ENCODE measurements at regions not wholly inside any gene's neighbourhood (a gene's known extent, or its start where the extent isn't known, plus 50 kb on each side); places are given as distances from the start of the nearest gene placed in this dataset.

GRCh38 chr18:60646725-60647124 lies 274.1 kb upstream of the MC4R start:
- Histone ChIP-seq H3K27ac (ENCODE audit: extremely low read depth, low read depth, low read length) (no peak overlapping the region), H3K36me3 (ENCODE audit: control insufficient read depth, insufficient read depth, low read length) (no peaks in the 10 kb centered on the region), H3K27me3 (ENCODE audit: control insufficient read depth in 2 of 2, insufficient read depth in 2 of 2, low read length in 2 of 2) (no peaks in the 10 kb centered on the region), H2AFZ (ENCODE audit: low read depth, low read length) (no peak overlapping the region), H3K9me3 (replicated peaks; ENCODE audit: control insufficient read depth, insufficient read depth, low read depth, low read length) (no peaks in the 10 kb centered on the region), H3K79me2 (ENCODE audit: control insufficient read depth, insufficient read depth, low read length) (no peaks in the 10 kb centered on the region), H3K4me3 (no peak overlapping the region), H3K4me2 (ENCODE audit: insufficient read depth, low read length) (no peak overlapping the region), H3K4me1 (replicated peaks in 1 of 2; ENCODE audit: control insufficient read depth in 2 of 2, insufficient read depth in 2 of 2, low read length in 2 of 2) (no peaks in the 10 kb centered on the region), H4K20me1 (replicated peaks; ENCODE audit: control insufficient read depth, insufficient read depth, low read length) (no peaks in the 10 kb centered on the region), H3K9me1 (ENCODE audit: control insufficient read depth, insufficient read depth, low read length) (no peaks in the 10 kb centered on the region), H3K9ac (ENCODE audit: insufficient read depth in 1 of 2, low read depth in 2 of 2, low read length in 2 of 2) (no peak overlapping the region)
- FAIRE-seq (no peak), DNase-seq (ENCODE audit: extremely low read depth in 1 of 4, low spot score in 3 of 4) (no peak), ATAC-seq (no peak)
- in situ Hi-C loops (cut with MboI) (no loop called here), intact Hi-C loops (cut with micrococcal nuclease) (no loop called here)
- WGBS (ENCODE audit: insufficient coverage, low coverage, missing lambda C conversion rate): 0% methylated on average over 5 of the region's 5 CpGs
- no TSS peak for BruUV-seq (replicated peaks)
- POLR2A ChIA-PET: no interaction called here
- TF ChIP-seq POLR2G (IDR thresholded peaks at IDR 0.05; ENCODE audit: low read depth, low read length) (no peak), EGR1 (conservative IDR thresholded peaks at IDR 0.05) (no peak), ZNF175 (CRISPR knock-in tag; IDR thresholded peaks at IDR 0.05; ENCODE audit: low read depth) (no peak), TCFL5 (CRISPR knock-in tag; conservative IDR thresholded peaks at IDR 0.05) (no peak), ZNF253 (CRISPR knock-in tag; conservative IDR thresholded peaks at IDR 0.05) (no peak), MAFK (IDR thresholded peaks at IDR 0.05; ENCODE audit: low read length) (no peak)
- CTCF ChIA-PET (ENCODE audit: low intra/inter-chr PET ratio): no interaction called here

DNA sequence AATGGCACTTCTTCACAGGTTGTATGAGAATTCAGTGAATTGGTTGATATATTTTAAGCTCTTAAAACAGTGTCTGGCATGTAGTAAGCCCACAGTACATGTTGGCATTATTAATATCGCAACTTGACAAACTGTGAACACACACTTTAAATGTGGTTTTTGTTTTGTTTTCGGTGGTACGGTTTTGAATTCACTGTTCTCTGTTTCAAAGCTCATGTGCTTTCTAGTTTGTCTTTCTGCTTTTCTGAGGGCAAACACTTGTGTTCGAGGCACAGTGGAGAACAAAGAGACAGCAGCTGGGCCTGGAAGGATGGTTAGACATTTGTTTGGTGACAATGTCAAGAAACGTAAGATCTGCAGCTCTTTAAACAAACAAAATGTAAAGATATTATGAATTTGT lies 276.5 kb upstream of the MC4R start:
- intact Hi-C loops (cut with micrococcal nuclease) (no loop called here), in situ Hi-C loops (cut with MboI) (no loop called here)
- Histone ChIP-seq H3K9me1 (ENCODE audit: control insufficient read depth, insufficient read depth, low read length) (no peaks in the 10 kb centered on the region), H2AFZ (ENCODE audit: low read depth, low read length) (no peak overlapping the region), H3K4me2 (ENCODE audit: insufficient read depth, low read length) (no peak overlapping the region), H3K27ac (ENCODE audit: extremely low read depth, low read depth, low read length) (no peak overlapping the region), H3K27me3 (ENCODE audit: control insufficient read depth in 2 of 2, insufficient read depth in 2 of 2, low read length in 2 of 2) (no peaks in the 10 kb centered on the region), H3K9ac (ENCODE audit: insufficient read depth in 1 of 2, low read depth in 2 of 2, low read length in 2 of 2) (no peak overlapping the region), H3K36me3 (ENCODE audit: control insufficient read depth, insufficient read depth, low read length) (no peaks in the 10 kb centered on the region), H3K79me2 (ENCODE audit: control insufficient read depth, insufficient read depth, low read length) (no peaks in the 10 kb centered on the region), H3K9me3 (replicated peaks; ENCODE audit: control insufficient read depth, insufficient read depth, low read depth, low read length) (no peaks in the 10 kb centered on the region), H3K4me3 (no peak overlapping the region), H3K4me1 (replicated peaks in 1 of 2; ENCODE audit: control insufficient read depth in 2 of 2, insufficient read depth in 2 of 2, low read length in 2 of 2) (no peaks in the 10 kb centered on the region), H4K20me1 (replicated peaks; ENCODE audit: control insufficient read depth, insufficient read depth, low read length) (no peaks in the 10 kb centered on the region)
- DNase-seq (ENCODE audit: extremely low read depth in 1 of 4, low spot score in 3 of 4) (no peak), ATAC-seq (no peak), FAIRE-seq (no peak)
- ChIA-PET POLR2A (no interaction called here), CTCF (ENCODE audit: low intra/inter-chr PET ratio) (no interaction called here)
- TF ChIP-seq HEY1 (CRISPR knock-in tag; IDR thresholded peaks at IDR 0.05; ENCODE audit: borderline replicate concordance): no peak
- TF ChIP-seq GTF2E2 (tag; IDR thresholded peaks at IDR 0.05): no peak
- TF ChIP-seq KDM2B (CRISPR knock-in tag; IDR thresholded peaks at IDR 0.05): no peak
- TF ChIP-seq E2F4 (CRISPR knock-in tag; IDR thresholded peaks at IDR 0.05; ENCODE audit: low read depth): no peak
- BruUV-seq (replicated peaks): no TSS peak
- 0% methylated on average over 5 of the region's 5 CpGs for WGBS (ENCODE audit: insufficient coverage, low coverage, missing lambda C conversion rate)
